GM10248 (cell line): ENCODE measurements at regions not wholly inside any gene's neighbourhood (a gene's known extent, or its start where the extent isn't known, plus 50 kb on each side); places are given as distances from the start of the nearest gene placed in this dataset.

Source experiments
- CTCF ChIA-PET: fragments of 300-600 bp; sonication (Branson Sonifier 250); formaldehyde crosslinking; extraction: SDS; loops from one replicate; lab custom pipeline; 2021; ENCODE audit warnings: antibody characterized with exemption; lab: Yijun Ruan, JAX
- POLR2A ChIA-PET: fragments of 350-650 bp; sonication (Branson Sonifier 250); formaldehyde crosslinking; extraction: SDS; loops from one replicate; lab custom pipeline; 2020; ENCODE audit warnings: antibody characterized with exemption; lab: Yijun Ruan, JAX
- DNase-seq: peaks from one replicate; pipeline ENCODE4 v3.0.0; 2012; ENCODE audit errors: extremely low spot score
- TF ChIP-seq, protein P1 (sequence below): IDR thresholded peaks from 2 replicates; pipeline ENCODE4 v1.5.1; 2012; ENCODE audit warnings: mild to moderate bottlenecking, low read depth; ENCODE audit errors: extremely low read depth, missing control alignments, control extremely low read depth

DNA sequence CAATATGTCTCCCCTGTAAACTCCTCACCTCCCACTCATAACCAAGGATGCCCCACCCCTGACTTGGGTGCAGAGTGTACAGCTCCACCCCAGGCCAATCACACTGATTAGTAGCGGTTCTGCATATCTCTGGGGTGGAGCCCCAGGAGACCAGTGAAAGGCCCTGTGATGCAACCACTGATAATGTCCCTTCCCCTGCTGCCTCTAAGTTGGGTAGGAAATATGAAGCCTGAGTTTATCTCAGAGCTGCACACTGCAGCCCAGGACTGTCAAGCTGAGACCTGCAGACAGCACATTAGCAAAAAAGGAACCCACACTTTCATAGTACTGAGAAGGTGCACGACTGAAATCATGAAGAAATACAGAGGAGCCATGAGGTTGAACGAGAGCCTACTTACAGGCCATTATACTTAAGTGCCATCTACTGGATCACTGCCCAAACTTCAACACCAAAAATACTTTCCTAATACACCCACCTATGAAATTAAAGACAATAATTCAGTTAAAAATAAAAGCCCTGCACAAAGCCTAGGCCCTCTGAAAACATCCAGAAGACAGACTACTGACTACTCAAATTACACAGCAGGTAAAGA, 455.4 kb upstream of the LRRTM4 start:
- ChIA-PET CTCF (no interaction called here), POLR2A (no interaction called here)
- DNase-seq: no peak
- TF ChIP-seq, protein P1, sequence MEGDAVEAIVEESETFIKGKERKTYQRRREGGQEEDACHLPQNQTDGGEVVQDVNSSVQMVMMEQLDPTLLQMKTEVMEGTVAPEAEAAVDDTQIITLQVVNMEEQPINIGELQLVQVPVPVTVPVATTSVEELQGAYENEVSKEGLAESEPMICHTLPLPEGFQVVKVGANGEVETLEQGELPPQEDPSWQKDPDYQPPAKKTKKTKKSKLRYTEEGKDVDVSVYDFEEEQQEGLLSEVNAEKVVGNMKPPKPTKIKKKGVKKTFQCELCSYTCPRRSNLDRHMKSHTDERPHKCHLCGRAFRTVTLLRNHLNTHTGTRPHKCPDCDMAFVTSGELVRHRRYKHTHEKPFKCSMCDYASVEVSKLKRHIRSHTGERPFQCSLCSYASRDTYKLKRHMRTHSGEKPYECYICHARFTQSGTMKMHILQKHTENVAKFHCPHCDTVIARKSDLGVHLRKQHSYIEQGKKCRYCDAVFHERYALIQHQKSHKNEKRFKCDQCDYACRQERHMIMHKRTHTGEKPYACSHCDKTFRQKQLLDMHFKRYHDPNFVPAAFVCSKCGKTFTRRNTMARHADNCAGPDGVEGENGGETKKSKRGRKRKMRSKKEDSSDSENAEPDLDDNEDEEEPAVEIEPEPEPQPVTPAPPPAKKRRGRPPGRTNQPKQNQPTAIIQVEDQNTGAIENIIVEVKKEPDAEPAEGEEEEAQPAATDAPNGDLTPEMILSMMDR: no peak

DNA sequence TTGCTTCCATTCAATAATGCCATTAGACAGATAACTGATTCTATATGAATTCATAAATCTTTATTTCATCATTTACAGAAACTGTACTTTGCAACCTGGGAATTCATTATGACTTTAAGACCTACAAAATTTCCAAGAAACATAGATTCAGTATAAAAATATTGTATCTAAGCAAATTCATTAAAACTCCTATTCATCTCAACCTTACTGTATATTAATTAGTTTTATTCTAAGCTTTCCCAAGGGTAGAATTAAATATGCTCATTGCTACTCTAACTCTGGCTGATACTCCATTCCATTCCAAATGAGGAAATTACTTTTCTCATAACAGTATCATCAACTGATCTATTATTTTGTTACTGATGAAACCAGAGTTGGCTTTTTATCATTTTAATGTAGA, 473.0 kb upstream of the LRRTM4 start:
- no peak for DNase-seq
- POLR2A ChIA-PET: no interaction called here
- TF ChIP-seq, protein P1: no peak
- CTCF ChIA-PET: no interaction called here

DNA sequence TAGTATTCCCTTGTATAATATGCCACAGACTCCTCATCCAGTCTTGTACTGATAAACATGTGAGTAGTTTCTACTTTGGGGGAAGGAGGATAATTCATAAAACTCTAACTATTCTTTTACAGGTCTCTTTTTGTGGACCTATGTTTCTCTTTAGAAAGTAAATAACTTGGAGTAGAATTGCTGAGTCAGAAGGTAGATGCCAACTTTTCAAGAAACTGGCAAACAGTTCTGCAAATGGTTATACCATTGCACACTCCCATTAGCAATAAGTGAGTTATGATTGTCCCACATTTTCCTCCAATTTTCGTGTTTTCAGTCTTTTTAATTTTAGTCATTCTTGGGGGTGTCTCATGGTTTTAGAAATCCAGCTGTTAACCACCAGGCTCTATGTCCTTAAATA, 477.2 kb upstream of the LRRTM4 start:
- TF ChIP-seq, protein P1: no peak
- ChIA-PET CTCF (interaction anchor here (1.0 kb wide), 1 partner anchor 18 kb away, joined by 4 read pairs; no protein-coding TSS in a partner anchor), POLR2A (no interaction called here)
- no peak for DNase-seq

DNA sequence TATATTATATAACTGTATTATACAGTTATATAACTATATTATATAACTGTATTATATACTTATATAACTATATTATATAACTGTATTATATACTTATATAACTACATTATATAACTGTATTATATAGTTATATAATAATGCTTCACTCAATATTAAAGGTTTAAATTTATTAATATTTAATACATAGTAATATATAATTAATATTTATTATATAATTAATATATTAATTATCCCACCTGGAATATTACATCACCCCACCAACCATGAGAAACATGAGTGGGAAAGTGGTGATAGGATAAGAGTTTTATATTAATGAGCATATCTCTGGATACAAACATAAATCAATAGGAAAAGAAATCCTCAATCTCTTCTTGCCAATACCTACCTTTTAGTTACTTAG, 487.1 kb upstream of the LRRTM4 start:
- ChIA-PET CTCF (no interaction called here), POLR2A (no interaction called here)
- DNase-seq: no peak
- TF ChIP-seq, protein P1: no peak

DNA sequence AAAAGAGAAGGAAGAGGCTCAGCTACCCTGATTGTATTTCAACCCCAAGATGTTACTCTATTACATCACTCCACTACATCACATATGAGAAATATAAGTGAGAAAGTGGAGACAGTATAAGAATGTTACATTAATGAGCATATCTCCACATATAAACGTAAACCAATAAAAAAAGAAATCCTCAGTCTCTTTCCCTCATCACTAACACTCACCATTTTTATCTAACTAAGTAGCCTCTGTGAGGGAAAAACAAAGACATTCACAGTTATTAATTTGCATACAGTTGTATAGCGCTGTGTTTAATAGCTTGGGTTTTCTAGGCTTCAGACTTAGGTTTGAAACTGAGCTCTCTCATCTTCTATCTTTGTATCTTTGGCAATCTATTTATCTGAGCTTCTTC, 489.1 kb upstream of the LRRTM4 start:
- DNase-seq: no peak
- ChIA-PET POLR2A (no interaction called here), CTCF (interaction anchor here (1.3 kb wide), 1 partner anchor 25 kb away, joined by 3 read pairs; no protein-coding TSS in a partner anchor)
- TF ChIP-seq, protein P1: no peak

DNA sequence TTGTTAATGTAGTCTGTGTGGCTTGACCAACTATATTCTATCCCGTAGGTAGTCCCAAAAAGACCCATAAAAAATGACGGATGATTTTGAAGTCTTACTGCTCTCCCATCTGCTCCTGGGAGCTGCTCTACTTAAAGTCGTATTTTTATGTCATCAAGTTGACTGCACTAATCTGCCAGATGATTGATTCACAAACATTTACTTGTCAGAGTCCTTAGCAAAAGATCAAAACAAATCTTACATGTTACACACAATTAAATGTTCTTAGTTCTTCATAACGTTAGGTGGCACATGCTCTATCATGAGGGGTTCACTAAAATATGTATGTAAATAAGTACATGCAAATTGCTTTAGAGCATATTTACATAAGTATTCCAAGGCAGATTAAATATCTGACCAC, 498.3 kb upstream of the LRRTM4 start:
- CTCF ChIA-PET: no interaction called here
- POLR2A ChIA-PET: no interaction called here
- no peak for DNase-seq
- TF ChIP-seq, protein P1: no peak
